Glomerular visceral epithelial cell (primary cell): ENCODE measurements at regions not wholly inside any gene's neighbourhood (a gene's known extent, or its start where the extent isn't known, plus 50 kb on each side); places are given as distances from the start of the nearest gene placed in this dataset.
"Not testable (repeated sequence)": the region's sequence is repeated elsewhere in the genome, so short reads cannot be mapped to it uniquely, and the experiment has no call there.

Experiments
- DNase-seq: peaks from one replicate; pipeline ENCODE4 v3.0.0-alpha.2; 2016; ENCODE audit errors: extremely low spot score

GRCh38 chr13:79988573-79988972 is 352.4 kb downstream of the SPRY2 start:
- no peak for DNase-seq

DNA sequence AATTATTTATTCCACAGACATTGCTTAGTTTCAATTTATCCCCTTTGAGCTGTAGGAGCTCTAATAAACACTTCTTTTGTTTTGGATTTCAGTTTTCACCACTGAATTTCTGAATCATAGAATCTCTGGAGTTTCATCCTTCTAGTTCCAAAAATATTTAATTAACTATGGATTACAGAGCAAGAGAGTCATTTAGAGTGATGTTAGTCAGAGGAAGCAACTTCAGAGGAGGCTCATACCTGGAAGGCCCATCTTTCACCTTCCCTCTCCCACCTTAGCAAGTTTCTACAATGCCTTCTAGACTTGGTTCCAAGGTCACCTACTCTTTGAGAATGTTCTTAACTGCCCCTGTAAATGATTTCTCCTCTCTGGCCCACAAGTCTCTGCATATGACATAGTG is 353.2 kb downstream of the SPRY2 start:
- no peak for DNase-seq

GRCh38 chr13:79987323-79987722 is 353.6 kb downstream of the SPRY2 start:
- no peak for DNase-seq

DNA sequence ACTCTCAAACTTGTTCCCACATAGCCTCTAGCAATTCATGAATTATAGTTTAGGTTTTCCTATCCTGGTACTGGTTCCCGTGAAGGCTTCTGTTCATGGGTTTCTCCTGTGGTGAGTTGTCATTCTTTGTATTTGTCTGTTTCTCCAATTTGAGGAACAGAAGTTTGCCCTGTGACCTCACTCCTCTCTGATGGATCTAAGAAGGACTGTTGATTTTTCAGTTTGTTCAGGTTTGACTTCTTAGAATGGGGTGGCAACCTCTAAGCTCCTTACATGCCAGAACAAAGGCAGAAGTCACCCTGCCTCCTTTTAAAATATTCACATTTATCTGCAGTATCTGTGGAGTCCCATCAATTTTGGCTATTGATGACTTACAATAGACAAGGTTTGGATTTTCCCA is 354.0 kb downstream of the SPRY2 start:
- no peak for DNase-seq

- DNase-seq = not testable (repeated sequence)
These were observed 365.8 kb downstream of the SPRY2 start for GRCh38 chr13:79974935-79975650.

- peak; percentile 13 for DNase-seq
These were observed 367.4 kb downstream of the SPRY2 start for GRCh38 chr13:79973533-79973963.

GRCh38 chr13:79972066-79972569 is 368.8 kb downstream of the SPRY2 start:
- DNase-seq = no peak

GRCh38 chr13:79966493-79966895 is 374.4 kb downstream of the SPRY2 start:
- DNase-seq = no peak

GRCh38 chr13:79966059-79966458 is 374.9 kb downstream of the SPRY2 start:
- DNase-seq = no peak

DNA sequence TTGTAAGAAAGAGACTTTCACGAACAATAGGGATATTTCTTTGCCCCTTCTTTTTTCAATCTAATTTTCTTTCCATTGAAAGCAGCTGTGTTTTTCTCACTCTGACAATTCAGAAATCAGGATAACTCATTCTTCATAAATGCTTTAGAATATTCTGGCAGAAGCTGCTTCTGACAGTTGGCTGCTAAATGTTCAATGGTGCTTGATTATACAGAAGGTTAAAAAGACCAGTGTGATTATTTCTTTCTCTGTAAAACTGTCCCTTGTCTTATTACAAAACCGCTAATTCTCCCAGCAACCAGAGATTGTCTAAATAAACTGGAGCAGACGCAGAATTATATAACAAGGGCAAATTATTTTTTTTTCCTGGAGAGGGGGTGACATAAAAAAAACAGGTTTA is 394.4 kb downstream of the SPRY2 start:
- DNase-seq = no peak

DNA sequence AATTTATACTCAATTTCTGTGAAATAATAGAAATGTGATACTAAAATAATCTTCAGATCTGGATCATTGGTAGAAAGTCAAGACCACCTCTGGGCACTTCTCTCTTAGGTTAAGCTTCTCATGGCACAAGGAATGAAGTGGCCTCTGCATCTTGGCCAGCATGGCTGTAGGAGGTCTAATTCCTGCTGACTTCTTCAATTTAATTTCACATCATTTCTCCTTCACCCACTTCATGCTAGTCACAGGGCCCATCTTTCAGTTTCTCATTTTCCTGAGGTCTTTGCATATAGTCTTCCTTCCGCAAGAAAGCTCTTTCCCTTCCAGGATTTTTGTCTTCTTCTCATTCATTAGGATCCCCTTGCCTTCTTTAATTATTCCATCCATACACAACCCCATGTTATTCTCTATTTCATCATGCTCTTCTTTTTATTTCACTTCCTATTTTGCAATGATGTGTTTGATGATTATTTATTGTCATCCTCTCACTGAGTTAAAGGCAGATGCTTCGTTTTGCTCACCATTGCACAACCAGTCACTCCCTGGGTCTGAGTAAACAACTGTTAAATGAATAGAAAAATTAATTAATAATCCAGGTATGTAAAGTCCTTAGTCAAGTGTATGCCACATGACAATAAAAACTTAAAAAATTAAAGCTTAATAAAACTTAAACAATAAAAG is 397.4 kb downstream of the SPRY2 start:
- no peak for DNase-seq

GRCh38 chr13:79941752-79942151 is 399.2 kb downstream of the SPRY2 start:
- no peak for DNase-seq

DNA sequence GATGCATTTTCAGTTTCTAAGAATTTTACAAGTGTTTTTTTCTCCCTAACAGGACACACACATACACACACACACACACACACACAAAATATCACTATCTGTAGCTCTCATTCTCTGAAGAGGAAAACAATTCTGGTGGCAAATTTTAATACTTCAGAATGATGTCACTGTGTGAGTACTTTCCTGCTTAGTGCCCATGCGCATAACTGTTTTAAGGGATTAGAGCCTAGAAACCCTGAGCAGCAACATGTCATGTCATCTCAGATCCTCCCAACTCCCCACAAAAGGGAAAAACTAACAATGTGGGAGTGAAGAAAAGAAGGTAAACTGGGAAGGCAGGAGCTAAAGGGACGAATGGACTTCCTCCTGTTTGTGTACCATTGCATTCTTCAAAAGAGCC is 401.2 kb downstream of the SPRY2 start:
- DNase-seq = no peak

- DNase-seq = peak; percentile 16
These were observed 403.1 kb downstream of the SPRY2 start for GRCh38 chr13:79937771-79938216.

GRCh38 chr13:79937311-79937710 is 403.6 kb downstream of the SPRY2 start:
- DNase-seq = no peak

GRCh38 chr13:79936368-79937136 is 404.4 kb downstream of the SPRY2 start:
- DNase-seq = peak; percentile 99

- DNase-seq = no peak
These were observed 405.8 kb downstream of the SPRY2 start for GRCh38 chr13:79935121-79935520.

DNA sequence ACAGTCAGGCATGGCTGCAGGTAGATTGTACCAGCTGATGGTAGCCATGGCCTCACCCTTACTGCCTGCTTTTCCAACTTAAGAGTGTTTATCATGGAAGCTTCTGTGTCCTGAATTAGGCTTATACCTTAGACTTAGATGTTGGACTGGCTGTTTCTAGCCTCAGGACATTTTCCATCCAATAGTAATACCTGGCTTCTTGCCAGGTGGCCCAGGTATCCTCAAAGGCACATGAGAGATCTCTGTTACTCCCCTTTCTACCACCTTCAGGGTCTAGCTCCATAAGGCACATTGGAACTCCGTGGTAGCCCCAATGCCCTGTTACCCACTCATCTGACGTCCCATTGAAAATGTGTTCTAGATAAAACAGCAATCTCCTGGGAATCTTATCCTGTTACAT is 407.5 kb downstream of the SPRY2 start:
- no peak for DNase-seq

GRCh38 chr13:79932556-79932955 is 408.4 kb downstream of the SPRY2 start:
- DNase-seq = no peak

- DNase-seq = not testable (repeated sequence)
These were observed 416.9 kb downstream of the SPRY2 start for GRCh38 chr13:79923973-79924556.

- DNase-seq = no peak
These were observed 421.8 kb downstream of the SPRY2 start for GRCh38 chr13:79919091-79919490.

GRCh38 chr13:79918620-79919019 is 422.3 kb downstream of the SPRY2 start:
- DNase-seq = peak; percentile 8
